NB4 (cell line): ENCODE measurements at regions not wholly inside any gene's neighbourhood (a gene's known extent, or its start where the extent isn't known, plus 50 kb on each side); places are given as distances from the start of the nearest gene placed in this dataset.

Experiments used
- DNase-seq: peaks from one replicate; pipeline ENCODE4 v3.0.0; 2010; ENCODE audit warnings: low read depth
- H3K4me3 ChIP-seq: one replicate; pipeline ENCODE4 v1.5.1; 2011; ENCODE audit warnings: mild to moderate bottlenecking, low read depth, low read length, moderate library complexity
- CTCF ChIP-seq: IDR thresholded peaks from one replicate; pipeline ENCODE4 v1.5.1; 2012; ENCODE audit warnings: low read depth, low read length
- MAX ChIP-seq: IDR thresholded peaks from 2 replicates; pipeline ENCODE4 v1.6.1; 2011; ENCODE audit warnings: low read depth, low read length
- MYC ChIP-seq: IDR thresholded peaks from 2 replicates; pipeline ENCODE4 v1.6.1; 2011; ENCODE audit warnings: low read depth, low read length
- POLR2A ChIP-seq: IDR thresholded peaks from 2 replicates; pipeline ENCODE4 v1.6.1; 2011; ENCODE audit warnings: mild to moderate bottlenecking; ENCODE audit not compliant: insufficient read length; ENCODE audit errors: extremely low read depth

- H3K4me3 ChIP-seq = no peak overlapping the region
- DNase-seq = no peak
- TF ChIP-seq MAX (no peak), POLR2A (no peak), MYC (no peak), CTCF (no peak)
These were observed 986.0 kb downstream of the ROBO2 start for GRCh38 chr3:78025916-78026315.

- DNase-seq = no peak
- H3K4me3 ChIP-seq = no peak overlapping the region
- TF ChIP-seq CTCF (no peak), MYC (no peak), MAX (no peak), POLR2A (no peak)
These were observed 986.5 kb downstream of the ROBO2 start for GRCh38 chr3:78026318-78026828.

- DNase-seq = no peak
- no peak overlapping the region for H3K4me3 ChIP-seq
- no peak for TF ChIP-seq MYC
- TF ChIP-seq MAX = no peak
- no peak for TF ChIP-seq CTCF
- no peak for TF ChIP-seq POLR2A
These were observed 989.9 kb downstream of the ROBO2 start for GRCh38 chr3:78029775-78030174.

GRCh38 chr3:78035131-78035641 lies 995.3 kb downstream of the ROBO2 start:
- DNase-seq = no peak
- no peak overlapping the region for H3K4me3 ChIP-seq
- TF ChIP-seq POLR2A = no peak
- no peak for TF ChIP-seq MAX
- no peak for TF ChIP-seq MYC
- no peak for TF ChIP-seq CTCF

- DNase-seq = no peak
- no peak overlapping the region for H3K4me3 ChIP-seq
- no peak for TF ChIP-seq CTCF
These were observed 1001.6 kb downstream of the ROBO2 start for GRCh38 chr3:78041486-78041885.

- no peak for DNase-seq
- no peak for TF ChIP-seq MYC
- no peak for TF ChIP-seq MAX
- H3K4me3 ChIP-seq = no peak overlapping the region
These were observed 1006.7 kb downstream of the ROBO2 start for GRCh38 chr3:78046566-78046965.

GRCh38 chr3:78048698-78049097 lies 1008.8 kb downstream of the ROBO2 start:
- H3K4me3 ChIP-seq = no peak overlapping the region
- no peak for DNase-seq

More at GRCh38 chr3:78048698-78049097, 1008.8 kb downstream of the ROBO2 start:
- no peak for TF ChIP-seq CTCF
- TF ChIP-seq MAX = no peak
- no peak for TF ChIP-seq POLR2A
- TF ChIP-seq MYC = no peak
